ENCODE measurements at regions not wholly inside any gene's neighbourhood (a gene's known extent, or its start where the extent isn't known, plus 50 kb on each side); places are given as distances from the start of the nearest gene placed in this dataset.
"Not testable (repeated sequence)": the region's sequence is repeated elsewhere in the genome, so short reads cannot be mapped to it uniquely, and the experiment has no call there.

- Histone ChIP-seq H3K9ac (no peak overlapping the region), H3K4me1 (ENCODE audit: low read depth, poor library complexity, severe bottlenecking) (no peaks in the 10 kb centered on the region), H3K27me3 (ENCODE audit: insufficient read depth, low read depth) (no peaks in the 10 kb centered on the region), H3K4me3 (IDR thresholded peaks at IDR 0.05; ENCODE audit: insufficient read depth, low read depth, low read length) (no peak overlapping the region), H3K4me2 (no peak overlapping the region), H2AFZ (ENCODE audit: low read depth) (no peak overlapping the region), H4K20me1 (ENCODE audit: insufficient read depth) (no peaks in the 10 kb centered on the region), H3K27ac (no peak overlapping the region), H3K79me2 (ENCODE audit: insufficient read depth, low read depth) (no peaks in the 10 kb centered on the region), H3K36me3 (ENCODE audit: insufficient read depth) (no peaks in the 10 kb centered on the region)
- no peak for TF ChIP-seq CTCF (conservative IDR thresholded peaks at IDR 0.05; ENCODE audit: low read depth, low read length)
Observed at GRCh38 chr6:133786016-133786415, 102.9 kb upstream of the TCF21 start.

GRCh38 chr6:133787122-133787521 is 101.8 kb upstream of the TCF21 start:
- Histone ChIP-seq H3K4me3 (IDR thresholded peaks at IDR 0.05; ENCODE audit: insufficient read depth, low read depth, low read length) (no peak overlapping the region), H3K4me1 (ENCODE audit: low read depth, poor library complexity, severe bottlenecking) (no peaks in the 10 kb centered on the region), H3K36me3 (ENCODE audit: insufficient read depth) (no peaks in the 10 kb centered on the region), H3K4me2 (no peak overlapping the region), H3K79me2 (ENCODE audit: insufficient read depth, low read depth) (no peaks in the 10 kb centered on the region), H3K27ac (no peak overlapping the region), H3K9ac (no peak overlapping the region), H4K20me1 (ENCODE audit: insufficient read depth) (no peaks in the 10 kb centered on the region), H2AFZ (ENCODE audit: low read depth) (no peak overlapping the region), H3K27me3 (ENCODE audit: insufficient read depth, low read depth) (no peaks in the 10 kb centered on the region)
- TF ChIP-seq CTCF (conservative IDR thresholded peaks at IDR 0.05; ENCODE audit: low read depth, low read length) = no peak

GRCh38 chr6:133787859-133788505 is 100.9 kb upstream of the TCF21 start:
- Histone ChIP-seq H3K4me1 (ENCODE audit: low read depth, poor library complexity, severe bottlenecking) (no peaks in the 10 kb centered on the region), H2AFZ (ENCODE audit: low read depth) (no peak overlapping the region), H3K36me3 (ENCODE audit: insufficient read depth) (no peaks in the 10 kb centered on the region), H3K9ac (no peak overlapping the region), H4K20me1 (ENCODE audit: insufficient read depth) (no peaks in the 10 kb centered on the region), H3K27me3 (ENCODE audit: insufficient read depth, low read depth) (no peaks in the 10 kb centered on the region), H3K4me2 (no peak overlapping the region), H3K79me2 (ENCODE audit: insufficient read depth, low read depth) (no peaks in the 10 kb centered on the region), H3K4me3 (IDR thresholded peaks at IDR 0.05; ENCODE audit: insufficient read depth, low read depth, low read length) (no peak overlapping the region), H3K27ac (no peak overlapping the region)
- no peak for TF ChIP-seq CTCF (conservative IDR thresholded peaks at IDR 0.05; ENCODE audit: low read depth, low read length)

GRCh38 chr6:133788556-133788955 is 100.4 kb upstream of the TCF21 start:
- H2AFZ ChIP-seq (ENCODE audit: low read depth) = no peak overlapping the region
- H3K27ac ChIP-seq = no peak overlapping the region
- no peaks in the 10 kb centered on the region for H4K20me1 ChIP-seq (ENCODE audit: insufficient read depth)
- no peaks in the 10 kb centered on the region for H3K79me2 ChIP-seq (ENCODE audit: insufficient read depth, low read depth)
- no peak overlapping the region for H3K4me3 ChIP-seq (IDR thresholded peaks at IDR 0.05; ENCODE audit: insufficient read depth, low read depth, low read length)
- no peak for TF ChIP-seq CTCF (conservative IDR thresholded peaks at IDR 0.05; ENCODE audit: low read depth, low read length)
- H3K4me2 ChIP-seq = no peak overlapping the region
- H3K36me3 ChIP-seq (ENCODE audit: insufficient read depth) = no peaks in the 10 kb centered on the region
- H3K9ac ChIP-seq = no peak overlapping the region
- H3K27me3 ChIP-seq (ENCODE audit: insufficient read depth, low read depth) = no peaks in the 10 kb centered on the region
- no peaks in the 10 kb centered on the region for H3K4me1 ChIP-seq (ENCODE audit: low read depth, poor library complexity, severe bottlenecking)

- H3K4me2 ChIP-seq; H3K27ac ChIP-seq; H2AFZ ChIP-seq (ENCODE audit: low read depth); H3K79me2 ChIP-seq (ENCODE audit: insufficient read depth, low read depth); H4K20me1 ChIP-seq (ENCODE audit: insufficient read depth); H3K9ac ChIP-seq; H3K36me3 ChIP-seq (ENCODE audit: insufficient read depth); H3K27me3 ChIP-seq (ENCODE audit: insufficient read depth, low read depth); H3K4me3 ChIP-seq (IDR thresholded peaks at IDR 0.05; ENCODE audit: insufficient read depth, low read depth, low read length); H3K4me1 ChIP-seq (ENCODE audit: low read depth, poor library complexity, severe bottlenecking): not testable (repeated sequence)
Observed at GRCh38 chr6:133789449-133789848, 99.5 kb upstream of the TCF21 start.

GRCh38 chr6:133790756-133791155 is 98.2 kb upstream of the TCF21 start:
- H4K20me1 ChIP-seq (ENCODE audit: insufficient read depth); H3K36me3 ChIP-seq (ENCODE audit: insufficient read depth); H3K27me3 ChIP-seq (ENCODE audit: insufficient read depth, low read depth); H3K27ac ChIP-seq; H3K4me1 ChIP-seq (ENCODE audit: low read depth, poor library complexity, severe bottlenecking); H3K4me3 ChIP-seq (IDR thresholded peaks at IDR 0.05; ENCODE audit: insufficient read depth, low read depth, low read length); H3K79me2 ChIP-seq (ENCODE audit: insufficient read depth, low read depth); H3K4me2 ChIP-seq; H2AFZ ChIP-seq (ENCODE audit: low read depth); H3K9ac ChIP-seq: not testable (repeated sequence)

- not testable (repeated sequence) for H3K79me2 ChIP-seq (ENCODE audit: insufficient read depth, low read depth); H3K27ac ChIP-seq; H4K20me1 ChIP-seq (ENCODE audit: insufficient read depth); H2AFZ ChIP-seq (ENCODE audit: low read depth); H3K36me3 ChIP-seq (ENCODE audit: insufficient read depth); H3K9ac ChIP-seq; H3K4me3 ChIP-seq (IDR thresholded peaks at IDR 0.05; ENCODE audit: insufficient read depth, low read depth, low read length); H3K27me3 ChIP-seq (ENCODE audit: insufficient read depth, low read depth); H3K4me2 ChIP-seq; H3K4me1 ChIP-seq (ENCODE audit: low read depth, poor library complexity, severe bottlenecking)
Observed at GRCh38 chr6:133795051-133795450, 93.9 kb upstream of the TCF21 start.
